ENCODE measurements at regions not wholly inside any gene's neighbourhood (a gene's known extent, or its start where the extent isn't known, plus 50 kb on each side); places are given as distances from the start of the nearest gene placed in this dataset.

GRCh38 chr2:60377825-60378224 lies 175.6 kb downstream of the BCL11A start:
- TF ChIP-seq CTCF (IDR thresholded peaks at IDR 0.05; ENCODE audit: insufficient read depth, low read length) = no peak
- no peak for TF ChIP-seq POLR2AphosphoS5 (IDR thresholded peaks at IDR 0.05; ENCODE audit: low read depth)

Measured in HL-60 (cell line).